Fibroblast of lung (primary cell): ENCODE measurements at regions not wholly inside any gene's neighbourhood (a gene's known extent, or its start where the extent isn't known, plus 50 kb on each side); places are given as distances from the start of the nearest gene placed in this dataset.

ENCODE experiments used
- EZH2 ChIP-seq: IDR thresholded peaks from 2 replicates; pipeline ENCODE4 v1.5.1; 2012; ENCODE audit warnings: low read length, control low read depth, mild to moderate bottlenecking; ENCODE audit errors: missing control alignments
- TF ChIP-seq, protein P1 (sequence below), 2 donors: IDR thresholded peaks in 1 of 2; conservative IDR thresholded peaks in 1 of 2; 1 replicate in 1 of 2; 2 replicates in 1 of 2; pipeline ENCODE4 v1.5.1; 2011 to 2012; ENCODE audit warnings: low read length in 2 of 2, control low read depth in 1 of 2, inconsistent platforms in 1 of 2, low read depth in 1 of 2, mild to moderate bottlenecking in 1 of 2

DNA sequence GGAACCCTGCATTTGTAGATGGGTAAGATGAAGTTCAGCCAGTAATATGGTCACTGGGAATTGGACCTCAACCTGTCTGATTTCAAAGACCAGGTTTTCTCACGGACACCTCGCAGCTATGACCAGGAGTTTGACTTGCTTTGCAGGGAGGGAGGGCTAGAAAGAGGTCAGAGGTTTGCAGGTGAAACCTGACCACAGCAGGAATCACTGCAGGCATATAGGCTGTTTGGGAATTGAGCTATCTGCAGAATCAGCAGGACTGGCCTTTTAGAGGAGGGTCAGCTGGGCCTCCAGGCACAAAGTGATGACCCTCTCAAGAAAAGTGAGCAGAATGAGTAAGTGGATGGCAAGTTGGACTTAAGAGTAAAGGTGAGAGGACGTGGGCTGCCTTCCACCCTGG is 166.3 kb downstream of the ADRA2A start:
- TF ChIP-seq EZH2 = no peak
- TF ChIP-seq, protein P1, sequence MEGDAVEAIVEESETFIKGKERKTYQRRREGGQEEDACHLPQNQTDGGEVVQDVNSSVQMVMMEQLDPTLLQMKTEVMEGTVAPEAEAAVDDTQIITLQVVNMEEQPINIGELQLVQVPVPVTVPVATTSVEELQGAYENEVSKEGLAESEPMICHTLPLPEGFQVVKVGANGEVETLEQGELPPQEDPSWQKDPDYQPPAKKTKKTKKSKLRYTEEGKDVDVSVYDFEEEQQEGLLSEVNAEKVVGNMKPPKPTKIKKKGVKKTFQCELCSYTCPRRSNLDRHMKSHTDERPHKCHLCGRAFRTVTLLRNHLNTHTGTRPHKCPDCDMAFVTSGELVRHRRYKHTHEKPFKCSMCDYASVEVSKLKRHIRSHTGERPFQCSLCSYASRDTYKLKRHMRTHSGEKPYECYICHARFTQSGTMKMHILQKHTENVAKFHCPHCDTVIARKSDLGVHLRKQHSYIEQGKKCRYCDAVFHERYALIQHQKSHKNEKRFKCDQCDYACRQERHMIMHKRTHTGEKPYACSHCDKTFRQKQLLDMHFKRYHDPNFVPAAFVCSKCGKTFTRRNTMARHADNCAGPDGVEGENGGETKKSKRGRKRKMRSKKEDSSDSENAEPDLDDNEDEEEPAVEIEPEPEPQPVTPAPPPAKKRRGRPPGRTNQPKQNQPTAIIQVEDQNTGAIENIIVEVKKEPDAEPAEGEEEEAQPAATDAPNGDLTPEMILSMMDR (conservative IDR thresholded peaks at IDR 0.05 in 1 of 2, IDR thresholded peaks at IDR 0.05 in 1 of 2; ENCODE audit: low read depth in 1 of 2, low read length in 2 of 2) = no peak
